NCI-H2107 (cell line): ENCODE measurements at regions not wholly inside any gene's neighbourhood (a gene's known extent, or its start where the extent isn't known, plus 50 kb on each side); places are given as distances from the start of the nearest gene placed in this dataset.

Experiments
- DNase-seq: peaks from one replicate; lab custom pipeline; 2025; lab: John Stamatoyannopoulos, UW

GRCh38 chr4:160835789-160836188 is 1328.0 kb downstream of the FSTL5 start:
- no peak for DNase-seq

GRCh38 chr4:160836431-160836830 is 1327.4 kb downstream of the FSTL5 start:
- DNase-seq: no peak

- no peak for DNase-seq
These were observed 1317.7 kb downstream of the FSTL5 start for GRCh38 chr4:160846121-160846520.

GRCh38 chr4:160847228-160847627 is 1316.6 kb downstream of the FSTL5 start:
- DNase-seq: no peak

GRCh38 chr4:160848489-160848888 is 1315.3 kb downstream of the FSTL5 start:
- no peak for DNase-seq

GRCh38 chr4:160848901-160849760 is 1314.7 kb downstream of the FSTL5 start:
- DNase-seq: no peak

GRCh38 chr4:160864253-160864652 is 1299.5 kb downstream of the FSTL5 start:
- DNase-seq: no peak

- no peak for DNase-seq
These were observed 1293.9 kb downstream of the FSTL5 start for GRCh38 chr4:160869899-160870298.

GRCh38 chr4:160872491-160872890 is 1291.3 kb downstream of the FSTL5 start:
- no peak for DNase-seq

GRCh38 chr4:160877087-160877790 is 1286.6 kb downstream of the FSTL5 start:
- no peak for DNase-seq

GRCh38 chr4:160880180-160880579 is 1283.6 kb downstream of the FSTL5 start:
- DNase-seq: no peak

GRCh38 chr4:160887668-160888067 is 1276.1 kb downstream of the FSTL5 start:
- DNase-seq: no peak

- DNase-seq: no peak
These were observed 1269.7 kb downstream of the FSTL5 start for GRCh38 chr4:160894128-160894527.

- DNase-seq: no peak
These were observed 1269.0 kb downstream of the FSTL5 start for GRCh38 chr4:160894809-160895208.

GRCh38 chr4:160927311-160927710 is 1236.5 kb downstream of the FSTL5 start:
- no peak for DNase-seq

- DNase-seq: no peak
These were observed 1235.3 kb downstream of the FSTL5 start for GRCh38 chr4:160928482-160928881.

GRCh38 chr4:160947653-160948052 is 1216.1 kb downstream of the FSTL5 start:
- DNase-seq: no peak

- DNase-seq: no peak
These were observed 1206.9 kb downstream of the FSTL5 start for GRCh38 chr4:160956875-160957274.

GRCh38 chr4:160969925-160970324 is 1193.9 kb downstream of the FSTL5 start:
- DNase-seq: no peak

GRCh38 chr4:160980091-160980490 is 1183.7 kb downstream of the FSTL5 start:
- no peak for DNase-seq

GRCh38 chr4:160981083-160981482 is 1182.7 kb downstream of the FSTL5 start:
- DNase-seq: no peak

GRCh38 chr4:160983035-160983434 is 1180.8 kb downstream of the FSTL5 start:
- no peak for DNase-seq

- DNase-seq: no peak
These were observed 1161.4 kb downstream of the FSTL5 start for GRCh38 chr4:161002386-161002785.
